Spleen (tissue), 7 donors: ENCODE measurements at regions not wholly inside any gene's neighbourhood (a gene's known extent, or its start where the extent isn't known, plus 50 kb on each side); places are given as distances from the start of the nearest gene placed in this dataset.

ENCODE experiments used
- CTCF ChIP-seq, 11 experiments: fragments of 200-600 bp in 7 of 11; fragments of 450-650 bp in 4 of 11; sonication (generic) in 4 of 11; IDR thresholded peaks in 8 of 11; conservative IDR thresholded peaks in 3 of 11; 1 replicate in 7 of 11; 2 replicates in 4 of 11; pipeline versions ENCODE4 v1.4.0 to v1.8.0; 2016 to 2021; ENCODE audit warnings: antibody characterized with exemption in 11 of 11, inconsistent platforms in 4 of 11, mild to moderate bottlenecking in 1 of 11
- POLR2AphosphoS5 ChIP-seq, 3 donors: sonication (generic); formaldehyde crosslinking; IDR thresholded peaks; one replicate each; pipeline ENCODE4 v1.5.1; 2017; ENCODE audit warnings: antibody characterized with exemption in 3 of 3
- donor health status: DM: no; HTN: no; CAD: no; lungs with moderate emphysema.
- donor health status: DM: no; HTN: no; CAD: no.
- donor health status: DM: no; HTN: no; CAD: no.

GRCh38 chr3:89912031-89912430, 804.6 kb downstream of the EPHA3 start:
- TF ChIP-seq POLR2AphosphoS5 (IDR thresholded peaks at IDR 0.05) (no peak), CTCF (IDR thresholded peaks at IDR 0.05 in 8 of 11, conservative IDR thresholded peaks at IDR 0.05 in 3 of 11) (no peak)
